BE2C (cell line): ENCODE measurements at regions not wholly inside any gene's neighbourhood (a gene's known extent, or its start where the extent isn't known, plus 50 kb on each side); places are given as distances from the start of the nearest gene placed in this dataset.

Source experiments
- DNase-seq: peaks from one replicate; pipeline ENCODE4 v3.0.0-alpha.2; 2020
- H3K27me3 ChIP-seq: fragments of 250-450 bp; sonication (Bioruptor Pico); 2 replicates; pipeline ENCODE4 v1.5.1; 2020; ENCODE audit warnings: mild to moderate bottlenecking
- H3K36me3 ChIP-seq: fragments of 250-450 bp; sonication (Bioruptor Pico); 2 replicates; pipeline ENCODE4 v1.5.1; 2020; ENCODE audit warnings: mild to moderate bottlenecking
- H3K4me1 ChIP-seq: fragments of 250-450 bp; sonication (Bioruptor Pico); 2 replicates; pipeline ENCODE4 v1.5.1; 2020
- H3K4me3 ChIP-seq: 2 replicates; pipeline ENCODE4 v1.5.1; 2011; ENCODE audit warnings: low read depth, low read length
- H3K9me3 ChIP-seq: fragments of 250-450 bp; sonication (Bioruptor Pico); 2 replicates; pipeline ENCODE4 v1.5.1; 2020
- CTCF ChIP-seq: IDR thresholded peaks from 2 replicates; pipeline ENCODE4 v1.5.1; 2012; ENCODE audit warnings: mild to moderate bottlenecking, low read depth, low read length

GRCh38 chr6:135740580-135740979 lies 110.9 kb upstream of the PDE7B start:
- Histone ChIP-seq H3K27me3 (no peaks in the 10 kb centered on the region), H3K4me3 (no peak overlapping the region), H3K9me3 (no peaks in the 10 kb centered on the region), H3K36me3 (no peaks in the 10 kb centered on the region), H3K4me1 (no peaks in the 10 kb centered on the region; the same call in 1 of the 2 replicates)
- no peak for TF ChIP-seq CTCF
- DNase-seq = no peak

GRCh38 chr6:135743476-135743875 lies 108.0 kb upstream of the PDE7B start:
- no peak for DNase-seq
- no peak overlapping the region for H3K4me3 ChIP-seq
- no peaks in the 10 kb centered on the region for H3K9me3 ChIP-seq
- H3K4me1 ChIP-seq = peaks cover 5% of the 10 kb centered on the region; the same call in 1 of the 2 replicates
- peak; percentile 33 for TF ChIP-seq CTCF
- no peaks in the 10 kb centered on the region for H3K27me3 ChIP-seq
- no peaks in the 10 kb centered on the region for H3K36me3 ChIP-seq

- H3K4me3 ChIP-seq = no peak overlapping the region
- no peak for TF ChIP-seq CTCF
Measured at GRCh38 chr6:135748189-135748588, 103.3 kb upstream of the PDE7B start.

GRCh38 chr6:135750081-135750480 lies 101.4 kb upstream of the PDE7B start:
- Histone ChIP-seq H3K27me3 (no peaks in the 10 kb centered on the region), H3K4me1 (peaks cover 6% of the 10 kb centered on the region; the same call in 1 of the 2 replicates), H3K4me3 (no peak overlapping the region), H3K36me3 (no peaks in the 10 kb centered on the region), H3K9me3 (no peaks in the 10 kb centered on the region)
- no peak for DNase-seq
- no peak for TF ChIP-seq CTCF

More at GRCh38 chr6:135748189-135748588, 103.3 kb upstream of the PDE7B start:
- Histone ChIP-seq H3K36me3 (no peaks in the 10 kb centered on the region), H3K4me1 (peaks cover 6% of the 10 kb centered on the region; the same call in 1 of the 2 replicates), H3K27me3 (no peaks in the 10 kb centered on the region), H3K9me3 (no peaks in the 10 kb centered on the region)
- no peak for DNase-seq

- peaks cover 4% of the 10 kb centered on the region; the same call in 1 of the 2 replicates for H3K4me1 ChIP-seq
- H3K4me3 ChIP-seq = no peak overlapping the region
- H3K27me3 ChIP-seq = no peaks in the 10 kb centered on the region
- no peaks in the 10 kb centered on the region for H3K36me3 ChIP-seq
- H3K9me3 ChIP-seq = no peaks in the 10 kb centered on the region
- DNase-seq = no peak
- TF ChIP-seq CTCF = no peak
Measured at GRCh38 chr6:135753196-135753595, 98.3 kb upstream of the PDE7B start.

GRCh38 chr6:135759831-135760230 lies 91.7 kb upstream of the PDE7B start:
- no peaks in the 10 kb centered on the region for H3K36me3 ChIP-seq
- H3K4me3 ChIP-seq = no peak overlapping the region
- no peaks in the 10 kb centered on the region for H3K27me3 ChIP-seq
- no peaks in the 10 kb centered on the region for H3K4me1 ChIP-seq
- TF ChIP-seq CTCF = no peak
- no peak for DNase-seq
- H3K9me3 ChIP-seq = no peaks in the 10 kb centered on the region
